GM10266 (cell line): ENCODE measurements at regions not wholly inside any gene's neighbourhood (a gene's known extent, or its start where the extent isn't known, plus 50 kb on each side); places are given as distances from the start of the nearest gene placed in this dataset.

Source experiments
- DNase-seq: peaks from one replicate; pipeline ENCODE4 v3.0.0; 2012; ENCODE audit errors: extremely low spot score
- TF ChIP-seq, protein P1 (sequence below): IDR thresholded peaks from 2 replicates; pipeline ENCODE4 v1.5.1; 2012; ENCODE audit warnings: mild to moderate bottlenecking, low read depth; ENCODE audit not compliant: control insufficient read depth, insufficient read depth; ENCODE audit errors: missing control alignments

DNA sequence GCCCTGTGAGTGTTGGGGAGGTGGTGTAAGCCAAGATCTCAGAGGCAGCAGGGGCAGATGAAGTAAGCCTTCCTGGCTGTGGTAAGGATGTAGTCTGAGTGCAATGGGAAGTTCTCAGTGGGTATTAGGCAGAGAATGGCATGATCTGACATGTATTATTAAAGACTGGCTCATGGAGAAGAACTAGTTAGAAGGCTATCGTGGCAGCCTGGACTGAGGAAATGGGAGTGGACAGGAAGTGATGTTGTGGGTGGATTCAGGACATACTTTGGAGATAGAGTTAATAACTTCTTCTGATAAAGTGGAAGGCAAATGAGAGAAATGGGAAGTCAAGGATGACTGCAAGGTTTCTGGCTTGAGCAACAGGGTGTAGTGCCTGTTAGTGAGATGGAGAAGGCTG lies 250.9 kb upstream of the CFAP20DC start:
- no peak for DNase-seq
- TF ChIP-seq, protein P1, sequence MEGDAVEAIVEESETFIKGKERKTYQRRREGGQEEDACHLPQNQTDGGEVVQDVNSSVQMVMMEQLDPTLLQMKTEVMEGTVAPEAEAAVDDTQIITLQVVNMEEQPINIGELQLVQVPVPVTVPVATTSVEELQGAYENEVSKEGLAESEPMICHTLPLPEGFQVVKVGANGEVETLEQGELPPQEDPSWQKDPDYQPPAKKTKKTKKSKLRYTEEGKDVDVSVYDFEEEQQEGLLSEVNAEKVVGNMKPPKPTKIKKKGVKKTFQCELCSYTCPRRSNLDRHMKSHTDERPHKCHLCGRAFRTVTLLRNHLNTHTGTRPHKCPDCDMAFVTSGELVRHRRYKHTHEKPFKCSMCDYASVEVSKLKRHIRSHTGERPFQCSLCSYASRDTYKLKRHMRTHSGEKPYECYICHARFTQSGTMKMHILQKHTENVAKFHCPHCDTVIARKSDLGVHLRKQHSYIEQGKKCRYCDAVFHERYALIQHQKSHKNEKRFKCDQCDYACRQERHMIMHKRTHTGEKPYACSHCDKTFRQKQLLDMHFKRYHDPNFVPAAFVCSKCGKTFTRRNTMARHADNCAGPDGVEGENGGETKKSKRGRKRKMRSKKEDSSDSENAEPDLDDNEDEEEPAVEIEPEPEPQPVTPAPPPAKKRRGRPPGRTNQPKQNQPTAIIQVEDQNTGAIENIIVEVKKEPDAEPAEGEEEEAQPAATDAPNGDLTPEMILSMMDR, result no peak

DNA sequence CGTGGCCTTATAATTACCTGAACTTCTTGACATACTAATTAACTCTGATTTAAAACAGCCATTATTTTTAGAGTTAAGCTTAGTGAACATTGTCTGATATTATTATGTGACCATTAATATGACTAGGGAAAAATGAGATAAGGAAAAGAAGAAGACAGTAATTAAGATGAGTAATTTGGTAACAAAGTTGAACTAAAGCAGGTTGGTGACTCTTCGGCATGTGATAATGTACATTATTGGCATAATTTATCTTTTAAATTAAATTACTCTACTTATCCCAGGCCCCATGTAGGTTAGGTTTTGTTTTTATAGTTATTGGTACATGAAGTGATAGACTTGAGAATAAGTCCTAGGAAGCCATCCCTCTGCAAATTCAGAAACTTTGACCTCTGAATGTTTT lies 249.7 kb upstream of the CFAP20DC start:
- DNase-seq, result no peak
- TF ChIP-seq, protein P1, result no peak

DNA sequence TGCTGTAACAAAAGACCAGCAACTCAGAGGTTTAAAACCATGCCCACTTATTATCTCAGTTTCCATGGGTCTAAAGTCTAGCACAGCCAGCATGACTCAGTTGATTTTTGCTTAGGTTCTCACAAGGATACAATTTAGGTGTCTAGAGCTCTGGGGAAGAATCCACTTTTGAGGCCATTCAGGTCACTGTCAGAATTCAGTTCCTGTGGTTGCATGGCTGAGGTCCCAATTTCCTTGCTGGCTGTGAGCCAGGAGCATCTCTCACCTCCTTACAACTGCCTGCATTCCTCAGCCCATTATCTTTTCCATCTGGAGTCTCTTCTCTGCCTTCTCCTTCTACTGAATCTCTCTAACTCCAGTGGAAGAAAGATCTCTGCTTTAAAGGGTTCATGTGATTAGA lies 240.5 kb upstream of the CFAP20DC start:
- no peak for DNase-seq
- TF ChIP-seq, protein P1, result no peak

DNA sequence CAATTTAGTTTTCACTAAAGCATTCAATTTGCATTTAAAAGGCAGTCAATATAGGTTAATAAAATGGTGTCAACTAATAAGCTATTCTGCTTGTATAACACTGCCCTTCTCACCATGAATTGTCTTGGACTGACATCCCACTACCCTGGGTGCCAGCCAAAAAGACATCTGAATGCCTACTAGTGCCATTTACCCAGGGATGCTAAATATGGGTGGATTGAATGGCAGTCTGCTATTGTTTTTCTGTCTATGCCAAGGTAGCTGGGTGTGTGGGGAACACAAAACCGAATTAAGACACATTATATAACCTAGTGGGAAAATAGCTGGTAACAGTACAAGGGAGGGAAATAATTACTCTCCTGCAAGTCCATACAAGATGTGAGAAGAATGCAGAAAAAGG lies 240.0 kb upstream of the CFAP20DC start:
- DNase-seq, result no peak
- TF ChIP-seq, protein P1, result no peak

DNA sequence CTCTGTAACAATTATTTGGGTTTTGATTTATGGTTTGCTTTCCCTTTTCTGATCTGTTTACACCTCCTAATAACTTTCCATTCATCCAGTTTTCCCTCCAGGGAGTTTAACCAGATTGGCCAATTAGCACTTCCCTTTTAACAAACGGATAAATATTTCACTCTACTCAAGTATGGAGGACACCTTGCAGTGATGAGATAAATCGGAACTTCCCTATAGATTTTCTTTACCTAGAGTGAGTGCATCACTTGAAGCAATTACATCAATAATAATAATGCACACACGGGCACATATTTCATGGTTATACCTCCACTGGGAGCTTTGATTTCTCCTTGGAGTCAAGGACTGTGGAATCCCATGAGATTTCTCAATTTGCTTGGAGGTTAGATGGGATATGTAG lies 239.1 kb upstream of the CFAP20DC start:
- no peak for DNase-seq

DNA sequence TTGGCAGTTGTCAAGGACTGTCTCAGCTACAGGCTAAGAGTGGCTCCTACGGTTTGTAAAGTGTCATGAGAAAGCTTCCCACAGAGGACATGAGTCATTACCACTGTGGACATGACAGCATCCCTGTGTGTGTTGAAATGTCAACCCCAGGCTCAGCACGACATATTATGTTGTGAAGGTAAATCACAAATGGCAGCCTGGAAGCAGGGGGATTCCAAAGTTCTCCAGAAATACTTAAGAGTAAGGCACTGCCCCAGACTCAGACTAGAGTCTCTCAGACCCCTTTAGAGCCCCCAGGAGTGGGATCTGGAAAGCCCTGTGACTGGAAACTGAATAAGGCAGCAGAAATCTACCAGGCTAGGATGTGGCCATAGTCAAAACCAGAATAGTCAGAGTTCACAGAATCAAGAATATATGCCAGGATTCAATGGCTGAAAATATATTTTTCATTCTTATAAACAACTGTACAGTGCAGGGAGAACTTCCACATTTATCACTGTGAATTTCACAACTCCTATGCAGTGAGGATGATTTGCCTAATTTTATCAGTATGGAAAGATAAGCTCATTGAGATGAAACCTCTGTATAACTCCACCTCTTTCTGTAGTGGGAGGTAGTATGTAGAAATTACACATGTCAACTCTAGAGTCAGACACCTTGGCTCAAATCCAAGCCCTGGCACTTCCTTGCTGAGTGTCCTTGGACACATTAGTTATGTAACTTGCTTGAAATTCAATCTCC lies 237.1 kb upstream of the CFAP20DC start:
- TF ChIP-seq, protein P1, result no peak
- no peak for DNase-seq

More for the DNA sequence above, 239.1 kb upstream of the CFAP20DC start:
- TF ChIP-seq, protein P1, result no peak

DNA sequence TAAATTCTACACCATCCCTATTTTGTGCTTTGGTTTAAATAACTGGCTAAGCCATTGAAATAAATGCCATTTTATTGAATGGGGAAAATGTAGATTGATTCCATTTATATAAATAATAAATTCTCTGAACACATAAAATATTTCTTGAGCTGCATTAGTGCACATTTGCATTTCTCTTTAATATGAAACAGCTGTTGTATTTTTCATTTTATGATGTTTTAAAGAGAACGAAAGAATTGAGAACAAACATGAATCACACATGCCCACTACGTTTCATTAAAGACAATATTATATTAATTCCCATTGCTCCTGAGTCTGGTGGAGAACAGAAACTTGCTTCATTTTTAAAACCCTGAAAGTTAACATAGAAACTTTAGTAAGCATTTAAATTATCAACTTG lies 235.7 kb upstream of the CFAP20DC start:
- TF ChIP-seq, protein P1, result no peak
- no peak for DNase-seq
